ENCODE measurements at regions not wholly inside any gene's neighbourhood (a gene's known extent, or its start where the extent isn't known, plus 50 kb on each side); places are given as distances from the start of the nearest gene placed in this dataset.

- TF ChIP-seq, protein P1, sequence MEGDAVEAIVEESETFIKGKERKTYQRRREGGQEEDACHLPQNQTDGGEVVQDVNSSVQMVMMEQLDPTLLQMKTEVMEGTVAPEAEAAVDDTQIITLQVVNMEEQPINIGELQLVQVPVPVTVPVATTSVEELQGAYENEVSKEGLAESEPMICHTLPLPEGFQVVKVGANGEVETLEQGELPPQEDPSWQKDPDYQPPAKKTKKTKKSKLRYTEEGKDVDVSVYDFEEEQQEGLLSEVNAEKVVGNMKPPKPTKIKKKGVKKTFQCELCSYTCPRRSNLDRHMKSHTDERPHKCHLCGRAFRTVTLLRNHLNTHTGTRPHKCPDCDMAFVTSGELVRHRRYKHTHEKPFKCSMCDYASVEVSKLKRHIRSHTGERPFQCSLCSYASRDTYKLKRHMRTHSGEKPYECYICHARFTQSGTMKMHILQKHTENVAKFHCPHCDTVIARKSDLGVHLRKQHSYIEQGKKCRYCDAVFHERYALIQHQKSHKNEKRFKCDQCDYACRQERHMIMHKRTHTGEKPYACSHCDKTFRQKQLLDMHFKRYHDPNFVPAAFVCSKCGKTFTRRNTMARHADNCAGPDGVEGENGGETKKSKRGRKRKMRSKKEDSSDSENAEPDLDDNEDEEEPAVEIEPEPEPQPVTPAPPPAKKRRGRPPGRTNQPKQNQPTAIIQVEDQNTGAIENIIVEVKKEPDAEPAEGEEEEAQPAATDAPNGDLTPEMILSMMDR (IDR thresholded peaks at IDR 0.05; ENCODE audit: low read depth, low read length): no peak
- TF ChIP-seq EZH2phosphoT487 (IDR thresholded peaks at IDR 0.05; ENCODE audit: low read depth): no peak
These were observed 594.2 kb downstream of the IPMK start for GRCh38 chr10:57673446-57673960.

Data from OCI-LY3 (cell line).